Karpas-422 (cell line): ENCODE measurements at regions not wholly inside any gene's neighbourhood (a gene's known extent, or its start where the extent isn't known, plus 50 kb on each side); places are given as distances from the start of the nearest gene placed in this dataset.

Experiments used
- DNase-seq: peaks from one replicate; pipeline ENCODE4 v3.0.0-alpha.2; 2015
- H2AFZ ChIP-seq: fragments of 200-600 bp; sonication (generic); 2 replicates; pipeline ENCODE4 v1.6.1; 2014; ENCODE audit warnings: antibody characterized with exemption, low read length, mixed read lengths
- H3K27ac ChIP-seq: fragments of 200-600 bp; sonication (generic); 2 replicates; pipeline ENCODE4 v1.5.1; 2014; ENCODE audit warnings: mild to moderate bottlenecking, low read length, moderate library complexity
- H3K27me3 ChIP-seq: fragments of 200-600 bp; sonication (generic); 2 replicates; pipeline ENCODE4 v1.6.1; 2014; ENCODE audit warnings: low read length, mixed read lengths
- H3K36me3 ChIP-seq: fragments of 200-600 bp; sonication (generic); 2 replicates; pipeline ENCODE4 v1.6.1; 2014; ENCODE audit warnings: low read length, mixed read lengths; ENCODE audit not compliant: insufficient read depth
- H3K4me1 ChIP-seq: fragments of 200-600 bp; sonication (generic); 2 replicates; pipeline ENCODE4 v1.6.1; 2014; ENCODE audit warnings: mild to moderate bottlenecking, low read length, mixed read lengths
- H3K4me2 ChIP-seq: fragments of 200-600 bp; sonication (generic); 2 replicates; pipeline ENCODE4 v1.6.1; 2014; ENCODE audit warnings: low read length, low read depth, mild to moderate bottlenecking; ENCODE audit not compliant: poor library complexity, severe bottlenecking
- H3K4me3 ChIP-seq: fragments of 200-600 bp; sonication (generic); 2 replicates; pipeline ENCODE4 v1.5.1; 2014; ENCODE audit warnings: mild to moderate bottlenecking, antibody characterized with exemption, low read length, mixed read lengths
- H3K79me2 ChIP-seq: fragments of 200-600 bp; sonication (generic); 2 replicates; pipeline ENCODE4 v1.6.1; 2014; ENCODE audit warnings: mild to moderate bottlenecking, low read length, mixed read lengths
- H3K9ac ChIP-seq: fragments of 200-600 bp; sonication (generic); 2 replicates; pipeline ENCODE4 v1.6.0; 2014; ENCODE audit warnings: low read length
- H3K9me2 ChIP-seq: fragments of 200-600 bp; sonication (generic), shearing (Covaris generic); replicated peaks from 2 replicates; pipeline ENCODE4 v1.6.0; 2014; ENCODE audit warnings: mild to moderate bottlenecking, low read length, moderate library complexity; ENCODE audit not compliant: insufficient read depth
- H3K9me3 ChIP-seq: fragments of 300-700, 200-600 bp; sonication (generic); 2 replicates; pipeline ENCODE4 v1.6.1; 2014; ENCODE audit warnings: low read length, mixed read lengths
- H4K20me1 ChIP-seq: fragments of 200-600 bp; sonication (generic); 2 replicates; pipeline ENCODE4 v1.6.1; 2014; ENCODE audit warnings: mild to moderate bottlenecking, antibody characterized with exemption, low read length, low read depth; ENCODE audit not compliant: insufficient read depth

GRCh38 chr4:129355031-129355430 lies 259.1 kb downstream of the C4orf33 start:
- Histone ChIP-seq H3K4me1 (peaks cover 6% of the 10 kb centered on the region; the same call in 1 of the 2 replicates), H3K9me2 (no peaks in the 10 kb centered on the region), H3K4me3 (no peak overlapping the region), H3K27ac (no peak overlapping the region), H3K36me3 (no peaks in the 10 kb centered on the region), H3K79me2 (no peaks in the 10 kb centered on the region), H2AFZ (no peak overlapping the region), H3K9ac (no peak overlapping the region), H3K4me2 (no peak overlapping the region), H3K27me3 (0 out of 2 replicates have a peak, but pooled peaks cover 3% of the 10 kb centered on the region), H3K9me3 (no peaks in the 10 kb centered on the region), H4K20me1 (no peaks in the 10 kb centered on the region)
- DNase-seq: no peak

GRCh38 chr4:129355516-129355915 lies 259.6 kb downstream of the C4orf33 start:
- Histone ChIP-seq H3K4me2 (no peak overlapping the region), H4K20me1 (no peaks in the 10 kb centered on the region), H3K27me3 (0 out of 2 replicates have a peak, but pooled peaks cover 3% of the 10 kb centered on the region), H2AFZ (no peak overlapping the region), H3K9ac (no peak overlapping the region), H3K4me1 (peaks cover 6% of the 10 kb centered on the region; the same call in 1 of the 2 replicates), H3K79me2 (no peaks in the 10 kb centered on the region), H3K27ac (no peak overlapping the region), H3K9me2 (no peaks in the 10 kb centered on the region), H3K36me3 (no peaks in the 10 kb centered on the region), H3K4me3 (no peak overlapping the region), H3K9me3 (no peaks in the 10 kb centered on the region)
- no peak for DNase-seq

GRCh38 chr4:129358571-129358970 lies 262.6 kb downstream of the C4orf33 start:
- no peaks in the 10 kb centered on the region for H3K9me2 ChIP-seq
- DNase-seq: no peak
- no peak overlapping the region for H2AFZ ChIP-seq
- H3K36me3 ChIP-seq: no peaks in the 10 kb centered on the region
- no peak overlapping the region for H3K9ac ChIP-seq
- no peaks in the 10 kb centered on the region for H3K9me3 ChIP-seq
- no peaks in the 10 kb centered on the region for H3K27me3 ChIP-seq
- no peak overlapping the region for H3K4me2 ChIP-seq
- no peak overlapping the region for H3K4me3 ChIP-seq
- H3K79me2 ChIP-seq: no peaks in the 10 kb centered on the region
- H3K4me1 ChIP-seq: 0 out of 2 replicates have a peak, but pooled peaks cover 2% of the 10 kb centered on the region
- no peaks in the 10 kb centered on the region for H4K20me1 ChIP-seq
- no peak overlapping the region for H3K27ac ChIP-seq

GRCh38 chr4:129359461-129359860 lies 263.5 kb downstream of the C4orf33 start:
- Histone ChIP-seq H3K27ac (no peak overlapping the region), H3K4me3 (no peak overlapping the region), H3K9ac (no peak overlapping the region), H3K36me3 (no peaks in the 10 kb centered on the region), H3K9me3 (no peaks in the 10 kb centered on the region), H3K79me2 (no peaks in the 10 kb centered on the region), H3K4me2 (no peak overlapping the region), H3K9me2 (no peaks in the 10 kb centered on the region), H2AFZ (no peak overlapping the region), H3K4me1 (no peaks in the 10 kb centered on the region), H4K20me1 (no peaks in the 10 kb centered on the region), H3K27me3 (no peaks in the 10 kb centered on the region)
- DNase-seq: no peak

GRCh38 chr4:129362691-129363274 lies 266.8 kb downstream of the C4orf33 start:
- Histone ChIP-seq H3K9me2 (no peaks in the 10 kb centered on the region), H3K4me3 (no peak overlapping the region), H3K4me1 (peaks cover 7% of the 10 kb centered on the region), H3K27ac (no peak overlapping the region), H3K9me3 (no peaks in the 10 kb centered on the region), H3K27me3 (no peaks in the 10 kb centered on the region), H3K9ac (no peak overlapping the region), H3K79me2 (no peaks in the 10 kb centered on the region), H4K20me1 (no peaks in the 10 kb centered on the region), H2AFZ (no peak overlapping the region), H3K4me2 (no peak overlapping the region), H3K36me3 (no peaks in the 10 kb centered on the region)
- peak; percentile 93 for DNase-seq

GRCh38 chr4:129364747-129365452 lies 268.9 kb downstream of the C4orf33 start:
- H4K20me1 ChIP-seq: no peaks in the 10 kb centered on the region
- H3K4me3 ChIP-seq: peak overlapping the region; percentile 8; the same call in 1 of the 2 replicates
- H3K27me3 ChIP-seq: no peaks in the 10 kb centered on the region
- peaks cover 7% of the 10 kb centered on the region for H3K4me1 ChIP-seq
- no peak overlapping the region; the same call in 1 of the 2 replicates for H2AFZ ChIP-seq
- no peak overlapping the region for H3K27ac ChIP-seq
- H3K9me3 ChIP-seq: no peaks in the 10 kb centered on the region
- no peaks in the 10 kb centered on the region for H3K36me3 ChIP-seq
- H3K9me2 ChIP-seq: no peaks in the 10 kb centered on the region
- no peak overlapping the region for H3K4me2 ChIP-seq
- peak; percentile 59 for DNase-seq
- H3K9ac ChIP-seq: no peak overlapping the region
- H3K79me2 ChIP-seq: no peaks in the 10 kb centered on the region

GRCh38 chr4:129369361-129370010 lies 273.5 kb downstream of the C4orf33 start:
- H3K4me3 ChIP-seq: no peak overlapping the region

GRCh38 chr4:129371065-129371464 lies 275.1 kb downstream of the C4orf33 start:
- Histone ChIP-seq H3K27ac (no peak overlapping the region), H3K9ac (no peak overlapping the region), H3K9me3 (no peaks in the 10 kb centered on the region), H3K27me3 (no peaks in the 10 kb centered on the region), H3K9me2 (no peaks in the 10 kb centered on the region), H3K4me3 (no peak overlapping the region), H3K4me2 (no peak overlapping the region), H3K4me1 (no peaks in the 10 kb centered on the region), H4K20me1 (no peaks in the 10 kb centered on the region), H3K79me2 (no peaks in the 10 kb centered on the region), H2AFZ (no peak overlapping the region), H3K36me3 (no peaks in the 10 kb centered on the region)
- no peak for DNase-seq

More at GRCh38 chr4:129369361-129370010, 273.5 kb downstream of the C4orf33 start:
- H3K9me3 ChIP-seq: no peaks in the 10 kb centered on the region
- no peaks in the 10 kb centered on the region for H3K36me3 ChIP-seq
- no peak overlapping the region for H3K27ac ChIP-seq
- H3K4me2 ChIP-seq: no peak overlapping the region
- H2AFZ ChIP-seq: no peak overlapping the region
- no peaks in the 10 kb centered on the region for H3K27me3 ChIP-seq
- H3K4me1 ChIP-seq: peaks cover 7% of the 10 kb centered on the region
- H3K79me2 ChIP-seq: no peaks in the 10 kb centered on the region
- no peaks in the 10 kb centered on the region for H4K20me1 ChIP-seq
- H3K9me2 ChIP-seq: no peaks in the 10 kb centered on the region
- DNase-seq: no peak
- no peak overlapping the region for H3K9ac ChIP-seq
